RWPE2 (cell line): ENCODE measurements at regions not wholly inside any gene's neighbourhood (a gene's known extent, or its start where the extent isn't known, plus 50 kb on each side); places are given as distances from the start of the nearest gene placed in this dataset.

Experiments used
- ATAC-seq: fragments of 200-7000 bp; cut with Tn5 transposase; 3 replicates; pipeline ENCODE4 v1.9.1; 2021; ENCODE audit warnings: low read depth
- DNase-seq: peaks from one replicate; pipeline ENCODE4 v3.0.0-alpha.2; 2020; ENCODE audit warnings: low spot score
- H3K27ac ChIP-seq: fragments of 450-650 bp; 2 replicates; pipeline ENCODE4 v1.5.1; 2017; ENCODE audit warnings: mild to moderate bottlenecking; ENCODE audit not compliant: poor library complexity, severe bottlenecking
- H3K27me3 ChIP-seq: fragments of 250-450 bp; sonication (Bioruptor Pico); 2 replicates; pipeline ENCODE4 v1.5.1; 2021; ENCODE audit warnings: mild to moderate bottlenecking, moderate library complexity; ENCODE audit not compliant: insufficient read depth, poor library complexity, severe bottlenecking
- H3K36me3 ChIP-seq: fragments of 250-450 bp; sonication (Bioruptor Pico); 2 replicates; pipeline ENCODE4 v1.5.1; 2020; ENCODE audit warnings: low read depth, mild to moderate bottlenecking, moderate library complexity
- H3K4me1 ChIP-seq: fragments of 250-450 bp; sonication (Bioruptor Pico); 2 replicates; pipeline ENCODE4 v1.5.1; 2021; ENCODE audit warnings: mild to moderate bottlenecking, moderate library complexity; ENCODE audit not compliant: insufficient read depth, poor library complexity, severe bottlenecking
- H3K4me3 ChIP-seq: fragments of 250-450 bp; sonication (Bioruptor Pico); 2 replicates; pipeline ENCODE4 v1.5.1; 2021; ENCODE audit warnings: mild to moderate bottlenecking, moderate library complexity; ENCODE audit not compliant: severe bottlenecking
- H3K9me3 ChIP-seq: fragments of 250-450 bp; sonication (Bioruptor Pico); 2 replicates; pipeline ENCODE4 v1.5.1; 2021; ENCODE audit warnings: mild to moderate bottlenecking, moderate library complexity; ENCODE audit not compliant: severe bottlenecking
- TF ChIP-seq, protein P1 (sequence below): fragments of 450-650 bp; IDR thresholded peaks from one replicate; pipeline ENCODE4 v1.5.1; 2017; ENCODE audit warnings: mild to moderate bottlenecking, moderate library complexity; ENCODE audit not compliant: poor library complexity, severe bottlenecking

DNA sequence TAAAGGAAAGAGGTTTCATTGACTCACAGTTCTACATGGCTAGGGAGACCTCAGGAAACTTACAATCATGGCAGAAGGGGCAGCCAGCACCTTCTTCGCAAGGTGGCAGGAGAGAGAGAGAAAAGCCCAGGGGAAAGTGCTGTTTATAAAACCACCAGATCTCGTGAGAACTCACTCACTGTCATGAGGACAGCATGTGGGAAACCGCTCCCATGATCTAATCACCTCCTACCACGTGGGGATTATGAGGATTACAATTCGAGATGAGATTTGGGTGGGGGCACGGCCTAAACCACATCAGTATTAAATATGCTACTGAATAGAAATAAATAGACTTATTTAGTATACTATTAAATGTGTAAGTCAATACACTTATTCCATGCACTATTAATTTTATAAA, 70.6 kb upstream of the TCF21 start:
- Histone ChIP-seq H3K4me3 (no peak overlapping the region), H3K9me3 (no peaks in the 10 kb centered on the region), H3K27me3 (no peaks in the 10 kb centered on the region), H3K36me3 (no peaks in the 10 kb centered on the region), H3K27ac (no peak overlapping the region), H3K4me1 (no peaks in the 10 kb centered on the region)
- TF ChIP-seq, protein P1, sequence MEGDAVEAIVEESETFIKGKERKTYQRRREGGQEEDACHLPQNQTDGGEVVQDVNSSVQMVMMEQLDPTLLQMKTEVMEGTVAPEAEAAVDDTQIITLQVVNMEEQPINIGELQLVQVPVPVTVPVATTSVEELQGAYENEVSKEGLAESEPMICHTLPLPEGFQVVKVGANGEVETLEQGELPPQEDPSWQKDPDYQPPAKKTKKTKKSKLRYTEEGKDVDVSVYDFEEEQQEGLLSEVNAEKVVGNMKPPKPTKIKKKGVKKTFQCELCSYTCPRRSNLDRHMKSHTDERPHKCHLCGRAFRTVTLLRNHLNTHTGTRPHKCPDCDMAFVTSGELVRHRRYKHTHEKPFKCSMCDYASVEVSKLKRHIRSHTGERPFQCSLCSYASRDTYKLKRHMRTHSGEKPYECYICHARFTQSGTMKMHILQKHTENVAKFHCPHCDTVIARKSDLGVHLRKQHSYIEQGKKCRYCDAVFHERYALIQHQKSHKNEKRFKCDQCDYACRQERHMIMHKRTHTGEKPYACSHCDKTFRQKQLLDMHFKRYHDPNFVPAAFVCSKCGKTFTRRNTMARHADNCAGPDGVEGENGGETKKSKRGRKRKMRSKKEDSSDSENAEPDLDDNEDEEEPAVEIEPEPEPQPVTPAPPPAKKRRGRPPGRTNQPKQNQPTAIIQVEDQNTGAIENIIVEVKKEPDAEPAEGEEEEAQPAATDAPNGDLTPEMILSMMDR, result no peak
- no peak for DNase-seq
- no peak for ATAC-seq

- DNase-seq, result no peak
- H3K27ac ChIP-seq, result no peak overlapping the region
- H3K36me3 ChIP-seq, result no peaks in the 10 kb centered on the region
- no peak overlapping the region for H3K4me3 ChIP-seq
- no peaks in the 10 kb centered on the region for H3K4me1 ChIP-seq
- TF ChIP-seq, protein P1, result no peak
- H3K9me3 ChIP-seq, result no peaks in the 10 kb centered on the region
- no peak for ATAC-seq
- no peaks in the 10 kb centered on the region for H3K27me3 ChIP-seq
Observed at GRCh38 chr6:133820208-133820607, 68.7 kb upstream of the TCF21 start.

GRCh38 chr6:133827766-133828165, 61.1 kb upstream of the TCF21 start:
- TF ChIP-seq, protein P1, result no peak
- H3K9me3 ChIP-seq, result no peaks in the 10 kb centered on the region
- no peaks in the 10 kb centered on the region for H3K27me3 ChIP-seq
- H3K36me3 ChIP-seq, result no peaks in the 10 kb centered on the region
- no peaks in the 10 kb centered on the region for H3K4me1 ChIP-seq
- no peak overlapping the region for H3K4me3 ChIP-seq
- no peak overlapping the region for H3K27ac ChIP-seq
- ATAC-seq (no peak), DNase-seq (no peak)

GRCh38 chr6:133833949-133834359, 55.0 kb upstream of the TCF21 start:
- TF ChIP-seq, protein P1, result no peak
- no peaks in the 10 kb centered on the region for H3K36me3 ChIP-seq
- no peak for DNase-seq
- H3K27ac ChIP-seq, result no peak overlapping the region
- no peak overlapping the region for H3K4me3 ChIP-seq
- no peaks in the 10 kb centered on the region for H3K27me3 ChIP-seq
- peaks cover 3% of the 10 kb centered on the region for H3K4me1 ChIP-seq
- H3K9me3 ChIP-seq, result no peaks in the 10 kb centered on the region
- no peak for ATAC-seq

- Histone ChIP-seq H3K27me3 (no peaks in the 10 kb centered on the region), H3K36me3 (no peaks in the 10 kb centered on the region), H3K4me1 (peaks cover 3% of the 10 kb centered on the region), H3K9me3 (no peaks in the 10 kb centered on the region), H3K4me3 (no peak overlapping the region), H3K27ac (no peak overlapping the region)
- no peak for ATAC-seq
- DNase-seq, result no peak
- TF ChIP-seq, protein P1, result no peak
Observed at GRCh38 chr6:133834472-133835170, 54.3 kb upstream of the TCF21 start.
